SH-SY5Y (cell line): ENCODE measurements at regions not wholly inside any gene's neighbourhood (a gene's known extent, or its start where the extent isn't known, plus 50 kb on each side); places are given as distances from the start of the nearest gene placed in this dataset.

Experiments used
- GATA2 ChIP-seq: IDR thresholded peaks from 2 replicates; pipeline ENCODE4 v1.6.1; 2011; ENCODE audit warnings: mild to moderate bottlenecking, low read depth, low read length
- GATA3 ChIP-seq: IDR thresholded peaks from 2 replicates; pipeline ENCODE4 v1.6.1; 2011; ENCODE audit warnings: low read depth, mild to moderate bottlenecking, low read length, moderate library complexity

- TF ChIP-seq GATA2 (no peak), GATA3 (no peak)
Observed at GRCh38 chr10:121211446-121211845, 360.3 kb downstream of the WDR11 start.
